Activated CD8-positive, alpha-beta memory T cell treated with anti-CD3 and anti-CD28 coated beads for 48 hours (primary cell): ENCODE measurements at regions not wholly inside any gene's neighbourhood (a gene's known extent, or its start where the extent isn't known, plus 50 kb on each side); places are given as distances from the start of the nearest gene placed in this dataset.

ENCODE experiments used
- DNase-seq, 3 experiments: peaks; one replicate each; pipeline ENCODE4 v3.0.0-alpha.2; 2020; ENCODE audit warnings: low read depth in 2 of 3, low spot score in 2 of 3

DNA sequence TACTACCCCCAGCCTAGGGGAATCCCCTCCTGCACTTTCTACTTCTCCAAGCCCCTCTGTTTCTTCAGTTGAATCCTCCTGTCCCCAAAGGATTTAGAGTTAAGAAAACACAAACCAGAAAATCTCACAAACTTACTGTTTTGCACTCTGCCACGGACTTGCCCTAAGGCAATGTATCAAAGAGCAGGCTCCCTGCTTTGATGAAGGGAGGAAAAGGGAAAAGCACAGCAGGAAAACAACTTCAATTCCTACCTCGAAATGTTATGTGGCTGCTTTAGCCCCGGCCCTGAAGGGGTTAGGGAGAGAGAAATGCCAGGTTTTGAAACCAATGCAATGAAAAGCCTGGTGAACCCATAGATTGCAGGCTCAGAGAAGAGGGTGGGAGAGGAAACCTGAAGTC, 254.7 kb downstream of the MAN2A1 start:
- DNase-seq, result no peak

DNA sequence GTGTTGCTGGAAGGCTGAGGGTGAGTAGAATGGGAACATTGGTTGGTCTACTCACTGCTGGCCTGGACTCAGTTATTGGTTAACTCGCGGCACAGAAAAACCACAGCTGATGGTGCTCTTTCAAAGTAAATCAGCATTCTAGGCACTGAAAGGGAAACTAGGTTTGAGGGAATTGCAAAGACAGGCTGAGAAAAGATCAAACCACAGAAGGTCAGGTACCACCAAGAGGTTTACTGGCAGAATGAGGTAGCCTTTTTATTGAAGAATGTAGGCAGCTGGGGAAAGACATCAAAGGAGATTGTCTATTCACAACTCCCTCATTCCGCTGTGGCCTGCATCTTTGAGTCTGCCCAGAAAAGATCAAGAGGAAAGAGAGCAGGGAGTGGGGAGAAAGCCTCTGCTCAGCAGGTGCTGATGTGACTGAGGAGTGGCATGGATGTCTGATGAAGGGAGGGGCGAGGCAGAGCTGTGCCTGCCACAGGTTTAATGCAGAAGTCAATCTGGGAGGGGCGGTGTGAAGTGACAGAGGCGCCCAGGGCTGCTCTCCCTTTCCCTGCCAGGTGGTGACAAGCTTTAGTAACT, 255.5 kb downstream of the MAN2A1 start:
- DNase-seq, result no peak

DNA sequence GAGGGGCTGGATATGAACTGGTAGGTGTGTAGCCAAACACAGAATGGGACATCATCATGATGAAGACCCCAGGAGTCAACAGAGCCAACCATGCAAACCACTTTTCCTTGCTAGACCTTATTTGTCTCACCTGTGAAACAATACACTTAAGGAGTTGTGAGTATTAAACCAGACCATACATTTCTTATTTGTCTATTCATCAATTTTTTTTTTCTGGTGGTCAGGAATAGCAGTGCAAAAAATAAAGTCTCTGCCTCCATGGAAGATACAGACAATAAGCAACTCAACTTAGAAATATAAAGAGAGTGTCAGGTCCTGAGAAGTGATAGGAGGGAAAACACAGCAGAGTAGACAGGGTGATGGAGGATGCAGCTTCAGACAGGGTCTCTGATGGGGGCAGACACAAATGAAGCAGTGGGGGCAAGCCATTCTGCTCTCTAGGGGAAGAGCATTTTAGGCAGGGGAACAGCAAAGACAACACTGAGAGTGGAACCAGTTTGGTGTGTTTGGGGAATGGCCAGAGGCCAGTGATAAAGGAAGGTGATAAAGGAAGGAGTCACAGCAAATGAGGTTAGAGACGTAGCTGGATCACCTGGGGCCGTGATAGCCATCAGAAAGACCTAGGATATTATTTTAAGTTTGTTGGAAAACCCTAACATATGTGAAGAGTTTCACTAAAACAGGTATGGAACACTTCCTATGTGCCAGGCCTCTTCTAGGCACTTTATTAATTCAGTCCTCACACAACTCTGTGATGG, 256.2 kb downstream of the MAN2A1 start:
- DNase-seq, result no peak

DNA sequence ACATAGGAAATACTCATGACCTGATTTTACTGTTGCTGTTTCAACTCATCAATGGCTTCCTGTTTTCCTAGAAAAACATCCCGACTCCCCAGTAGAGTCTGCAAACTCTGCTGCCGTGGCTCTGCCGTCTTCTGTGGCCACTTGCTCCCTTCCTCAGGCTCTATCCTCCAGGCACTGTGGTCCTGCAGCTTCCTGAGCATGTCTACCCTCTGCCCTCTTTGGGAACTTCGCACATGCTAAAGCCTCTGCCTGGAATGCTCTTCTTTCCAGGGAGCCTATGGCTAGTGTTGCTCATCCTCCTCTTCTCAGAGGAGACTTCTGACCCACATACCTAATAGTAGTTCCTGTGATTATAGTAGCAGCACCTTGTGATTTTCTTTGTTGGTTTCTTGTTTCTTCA, 256.9 kb downstream of the MAN2A1 start:
- DNase-seq, result no peak

DNA sequence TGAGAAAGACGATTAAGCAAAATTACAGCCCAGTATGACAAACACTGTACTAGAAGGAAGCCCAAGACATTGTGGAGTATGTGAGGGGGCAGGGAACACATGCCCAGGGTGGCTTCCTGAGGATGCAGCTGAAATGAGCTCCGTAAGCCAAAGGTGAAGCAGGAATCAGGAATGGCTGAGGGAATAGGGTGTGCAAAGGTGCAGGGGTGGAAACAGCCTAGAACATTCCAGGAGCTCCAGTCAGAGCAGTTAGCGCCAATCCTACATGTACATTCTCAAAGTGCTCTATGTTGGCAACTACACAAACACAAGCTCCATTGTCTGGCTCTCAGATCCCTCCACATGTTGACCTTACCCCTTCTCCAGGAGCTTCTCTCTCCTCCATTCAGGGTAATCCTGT, 257.9 kb downstream of the MAN2A1 start:
- DNase-seq, result no peak

DNA sequence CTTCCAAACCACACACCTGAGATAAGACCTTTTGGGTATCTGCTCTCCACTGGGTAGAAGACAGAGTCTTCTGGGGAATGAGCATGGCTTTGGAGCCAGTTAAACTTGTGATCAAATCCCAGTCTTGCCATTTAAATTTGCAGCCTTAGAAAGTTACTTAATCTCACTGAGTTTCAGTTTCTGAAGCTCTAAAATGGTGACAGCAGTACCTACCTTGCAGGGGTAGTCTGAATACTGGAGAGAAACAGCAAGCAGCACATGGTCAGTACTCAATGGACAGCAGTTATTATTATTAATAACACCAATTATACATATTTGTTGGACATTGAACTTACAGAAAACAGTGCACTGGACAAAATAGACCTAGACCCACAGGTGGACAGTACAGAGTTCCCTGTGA, 260.9 kb downstream of the MAN2A1 start:
- DNase-seq, result no peak

DNA sequence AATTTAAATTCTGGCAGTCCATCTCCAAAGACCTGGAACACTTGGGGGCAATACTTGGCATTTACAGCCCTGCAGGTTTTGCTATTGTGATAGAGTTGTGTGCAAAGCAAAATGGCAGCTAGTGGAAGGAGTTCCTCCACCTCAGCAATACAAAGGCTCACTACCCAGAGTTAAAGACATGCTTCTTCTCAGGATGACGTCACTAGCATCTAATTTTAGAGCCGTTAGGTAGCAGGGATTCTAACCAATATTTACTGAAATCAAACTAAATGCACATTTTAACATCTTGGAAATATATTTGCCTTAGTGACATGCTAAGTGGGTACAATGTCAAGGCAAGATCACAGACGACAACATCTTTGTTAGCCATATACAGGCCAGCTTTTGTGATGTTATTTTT, 261.6 kb downstream of the MAN2A1 start:
- no peak for DNase-seq

DNA sequence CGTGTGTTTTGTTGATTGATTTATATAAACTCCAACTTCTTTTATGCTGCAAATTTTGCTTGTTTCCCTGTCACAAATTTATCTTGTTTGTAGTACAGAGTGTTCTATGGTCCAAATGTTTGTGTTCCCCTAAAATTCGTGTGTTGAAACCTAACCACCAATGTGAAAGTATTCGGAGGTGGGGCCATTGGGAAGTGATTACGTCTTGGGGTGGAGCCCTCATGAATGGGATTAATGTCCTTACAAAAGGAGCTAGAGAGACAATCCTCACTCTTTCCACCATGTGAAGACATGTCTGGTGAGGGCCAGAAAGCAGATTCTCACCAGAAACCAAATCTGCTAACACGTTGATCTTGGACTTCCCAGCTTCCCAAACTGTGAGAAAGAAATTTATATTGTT, 262.0 kb downstream of the MAN2A1 start:
- DNase-seq, result no peak

DNA sequence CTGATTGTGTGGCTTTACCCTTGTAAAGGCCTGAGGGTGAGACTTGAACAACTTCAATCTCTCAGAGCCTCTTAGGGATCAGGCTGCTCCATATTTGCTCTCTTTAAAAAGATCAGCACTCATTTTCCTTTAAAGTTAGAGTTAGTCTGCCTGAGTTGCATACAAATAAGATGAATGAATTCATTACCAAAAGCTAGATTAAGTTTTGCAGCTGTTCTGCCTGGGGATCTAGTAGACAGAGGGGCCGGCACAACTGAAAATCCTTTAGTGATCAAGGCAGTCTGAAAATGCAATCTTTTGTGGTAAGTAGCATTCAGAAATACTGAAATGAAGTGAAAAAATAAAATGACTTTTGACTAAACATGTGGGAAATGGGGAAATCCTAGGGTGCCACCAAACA, 264.0 kb downstream of the MAN2A1 start:
- no peak for DNase-seq

DNA sequence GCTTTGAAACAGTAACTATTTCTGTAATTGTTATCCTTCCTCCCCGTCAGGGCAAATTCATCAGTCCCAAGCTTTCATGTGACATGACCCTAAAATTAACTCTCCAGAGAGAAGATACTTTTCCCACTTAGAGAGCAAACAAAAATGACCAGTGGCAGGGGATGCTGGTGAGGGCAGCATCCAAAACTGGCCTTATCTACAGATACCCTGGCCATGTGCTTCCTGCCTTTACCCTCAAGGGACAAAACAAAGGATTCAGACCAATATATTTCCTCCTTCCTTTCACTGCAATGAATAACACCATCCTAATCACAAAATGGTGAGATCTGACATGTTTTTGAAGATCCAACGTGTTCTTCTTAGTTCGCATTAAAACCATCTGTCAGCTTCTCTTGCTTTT, 267.2 kb downstream of the MAN2A1 start:
- no peak for DNase-seq

DNA sequence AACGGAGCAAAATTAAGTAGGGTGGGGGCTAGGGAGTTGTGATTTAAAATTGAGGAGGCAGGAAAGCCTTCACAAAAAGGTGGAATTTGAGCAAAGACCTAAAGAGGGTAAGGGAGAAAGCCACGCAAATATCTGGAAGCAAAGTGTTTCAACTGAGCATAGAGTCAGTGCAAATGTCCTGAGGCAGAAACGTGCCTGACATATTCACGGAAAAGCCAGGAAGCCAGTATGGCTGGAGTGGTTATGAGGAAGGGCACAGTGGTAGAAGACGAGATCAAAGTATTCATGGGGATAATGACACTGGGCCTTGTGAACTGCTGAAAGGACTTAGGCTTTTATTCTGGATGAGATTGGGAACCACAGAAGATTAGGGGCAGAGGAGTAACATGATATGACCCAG, 268.4 kb downstream of the MAN2A1 start:
- DNase-seq, result no peak

DNA sequence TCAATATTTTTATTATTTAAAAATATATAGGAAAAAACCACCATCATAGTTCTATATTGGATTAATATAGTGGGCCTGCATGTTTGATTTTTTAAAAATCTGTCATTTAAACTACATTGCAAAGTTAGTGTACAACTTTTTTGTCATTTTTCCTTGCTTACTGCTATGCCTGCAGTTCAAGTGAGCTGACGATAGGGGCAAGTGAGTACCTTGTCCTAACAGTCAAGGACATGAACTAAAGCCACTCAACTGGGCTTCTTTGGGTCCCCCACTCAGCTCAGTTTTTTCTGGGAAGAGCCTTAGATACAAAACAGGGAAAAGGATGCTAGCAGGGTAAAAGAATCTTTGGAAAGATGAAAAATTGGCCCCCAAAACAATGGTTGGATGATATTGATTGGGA, 269.9 kb downstream of the MAN2A1 start:
- no peak for DNase-seq

DNA sequence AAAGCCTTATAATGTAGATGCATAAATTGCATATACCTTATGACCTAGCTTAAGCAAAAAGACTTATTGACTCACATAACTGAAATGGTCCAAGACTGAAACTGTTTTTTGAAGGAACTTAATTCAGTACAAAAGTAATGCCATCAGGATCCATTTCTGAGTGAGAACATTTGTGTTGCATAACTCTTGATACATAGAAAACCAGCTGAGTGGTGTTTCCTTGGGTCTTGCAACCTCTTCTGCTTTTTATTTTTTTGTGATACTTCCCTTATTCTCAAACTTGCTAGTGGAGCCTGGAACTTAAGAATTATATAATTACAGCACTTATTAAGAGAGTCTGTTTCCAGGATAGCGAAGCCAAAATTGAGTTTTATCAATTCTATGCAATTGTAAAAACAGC, 272.0 kb downstream of the MAN2A1 start:
- no peak for DNase-seq

DNA sequence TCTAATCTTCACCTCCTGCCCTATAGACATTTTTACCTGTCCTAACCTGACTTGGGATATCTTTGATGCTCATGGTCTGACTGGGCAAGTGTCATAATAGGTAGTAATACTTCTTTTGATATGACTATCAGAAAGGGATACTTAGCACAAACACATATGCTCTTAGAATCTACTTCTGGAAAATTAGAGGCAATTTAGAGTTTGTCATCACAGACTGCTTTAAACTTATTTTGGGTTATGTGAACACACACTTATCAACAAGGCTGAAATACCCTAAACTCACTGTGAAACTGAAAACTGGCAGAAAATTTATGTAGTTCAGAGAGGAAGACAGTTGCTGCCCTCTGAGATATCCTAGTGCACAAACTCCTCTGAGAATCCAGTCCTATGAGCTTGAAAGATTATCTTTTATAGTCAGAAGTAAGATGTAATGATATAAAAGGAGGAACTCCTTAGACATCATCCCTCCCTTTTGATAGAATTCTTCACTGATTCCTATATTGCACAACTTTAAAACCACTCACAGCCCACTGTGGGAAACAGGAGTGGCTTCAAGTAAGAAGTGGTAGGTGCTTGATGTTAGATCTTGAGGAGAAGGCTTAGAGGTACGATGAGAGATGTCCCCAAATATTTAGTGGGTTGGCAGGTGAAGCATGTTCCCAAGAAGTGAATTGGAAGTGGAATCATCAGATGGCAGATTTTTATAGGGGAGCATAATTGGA, 273.3 kb downstream of the MAN2A1 start:
- no peak for DNase-seq

DNA sequence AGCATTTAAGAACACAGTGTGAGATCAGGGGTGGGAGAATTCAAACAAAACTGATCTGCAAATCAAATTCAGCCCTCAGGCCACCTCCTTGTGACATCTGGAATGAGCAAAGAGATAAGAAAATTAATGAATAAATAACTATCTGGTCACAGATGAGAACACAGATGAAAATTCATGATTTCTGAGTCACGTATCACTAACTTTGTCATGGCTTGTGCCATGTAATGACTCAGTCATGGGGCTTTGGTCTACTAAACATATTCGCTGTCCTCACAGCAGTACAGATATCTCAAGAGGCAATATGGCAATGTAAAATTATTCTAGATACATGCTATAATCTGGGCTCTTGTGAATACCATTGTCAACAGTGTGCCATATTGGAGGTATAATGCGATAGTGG, 274.4 kb downstream of the MAN2A1 start:
- DNase-seq, result no peak

DNA sequence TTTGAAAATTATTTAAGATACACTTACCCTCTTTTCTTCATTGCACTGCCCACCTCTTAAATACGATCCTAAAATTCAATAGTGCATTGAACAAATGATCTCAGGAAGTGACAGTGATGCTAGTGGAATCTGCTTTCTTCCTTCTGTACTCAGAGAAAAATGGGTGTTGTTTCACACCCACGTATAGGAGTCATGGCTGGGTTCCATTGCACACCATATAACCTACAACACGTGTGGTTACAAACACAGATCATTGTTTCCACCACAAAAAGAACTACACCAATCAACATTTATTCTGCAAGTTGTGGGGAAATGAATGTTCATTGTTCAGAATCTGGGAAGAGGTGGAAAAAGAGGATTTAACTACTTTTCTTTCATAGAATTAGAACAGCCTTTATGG, 275.9 kb downstream of the MAN2A1 start:
- no peak for DNase-seq

DNA sequence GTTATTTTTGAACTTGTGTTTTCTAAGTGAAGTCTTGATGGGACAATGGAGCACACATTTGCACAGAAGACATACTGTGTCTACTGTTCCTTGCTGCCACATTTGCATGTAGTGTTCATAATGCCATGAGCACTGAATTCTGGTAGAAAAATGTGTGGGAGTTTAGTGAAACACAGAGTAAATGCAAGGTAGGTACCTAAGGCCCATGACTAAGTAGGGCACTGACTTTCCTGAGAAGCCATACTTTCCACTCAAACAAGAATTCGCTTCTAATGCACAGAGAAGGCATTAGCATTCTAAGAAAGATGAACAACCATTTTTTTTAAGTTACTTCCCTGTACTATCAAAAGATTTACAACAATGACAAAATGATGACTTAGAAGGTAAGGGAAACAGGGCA, 282.2 kb downstream of the MAN2A1 start:
- DNase-seq, result no peak

DNA sequence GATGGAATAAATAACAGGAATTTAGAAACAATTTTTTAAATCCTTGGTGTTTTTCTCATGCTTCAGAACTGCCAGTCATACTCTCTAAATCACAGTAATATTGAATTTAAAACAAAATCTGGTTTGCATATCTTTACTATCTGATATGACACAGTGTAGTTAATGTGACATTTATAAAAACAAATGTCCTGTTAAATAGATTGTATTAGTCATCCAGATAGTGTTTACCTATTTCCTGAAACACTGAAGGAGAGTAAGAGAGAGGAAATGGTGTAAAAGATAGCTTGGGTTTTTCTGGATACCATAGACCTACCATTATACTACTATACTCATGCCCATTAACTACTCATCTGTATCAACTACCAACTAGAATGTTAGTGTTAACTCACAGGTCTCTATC, 292.3 kb downstream of the MAN2A1 start:
- no peak for DNase-seq

DNA sequence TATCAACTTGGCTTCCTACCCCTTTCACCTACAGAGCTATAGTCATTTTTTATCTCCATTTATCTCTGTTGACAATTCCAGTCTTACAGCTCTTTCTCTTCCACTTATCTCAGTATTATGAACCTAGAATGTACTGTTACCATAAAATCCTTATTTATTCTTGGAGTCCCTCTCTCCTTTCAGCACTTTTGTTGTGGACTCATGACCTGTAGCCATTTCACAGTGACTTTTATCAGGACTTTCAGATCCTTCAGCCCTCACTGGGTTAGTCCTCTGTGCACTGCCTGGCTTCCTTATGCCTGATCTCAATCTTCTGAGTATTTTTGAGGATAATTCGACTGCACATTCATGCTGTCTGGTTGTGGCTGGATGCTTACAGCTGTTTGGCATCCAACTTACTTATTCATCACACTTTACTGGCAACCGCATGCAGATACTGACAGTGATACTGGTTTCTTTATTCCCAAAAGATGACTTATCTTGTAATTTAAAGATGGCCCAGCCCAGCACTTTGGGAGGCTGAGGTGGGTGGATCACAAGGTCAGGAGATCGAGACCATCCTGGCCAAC, 293.3 kb downstream of the MAN2A1 start:
- DNase-seq, result no peak

DNA sequence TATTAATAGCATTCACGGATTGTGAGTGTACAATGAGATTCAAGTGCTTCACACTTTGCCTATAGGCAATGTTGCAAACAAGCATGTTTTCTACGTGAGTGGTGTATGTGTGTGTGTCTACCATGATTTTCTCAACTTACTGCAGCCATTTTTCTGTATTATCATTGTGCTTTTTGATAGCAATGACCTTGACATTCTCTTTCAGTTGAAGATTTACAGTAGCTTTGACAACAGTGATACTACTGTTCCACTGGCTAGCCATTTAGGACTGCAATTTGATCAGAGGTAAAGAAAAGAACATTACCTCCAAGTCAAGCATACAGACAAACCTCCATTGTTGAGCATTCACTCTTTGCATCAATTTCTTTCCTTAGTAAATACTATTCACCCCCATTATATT, 297.0 kb downstream of the MAN2A1 start:
- DNase-seq, result no peak

DNA sequence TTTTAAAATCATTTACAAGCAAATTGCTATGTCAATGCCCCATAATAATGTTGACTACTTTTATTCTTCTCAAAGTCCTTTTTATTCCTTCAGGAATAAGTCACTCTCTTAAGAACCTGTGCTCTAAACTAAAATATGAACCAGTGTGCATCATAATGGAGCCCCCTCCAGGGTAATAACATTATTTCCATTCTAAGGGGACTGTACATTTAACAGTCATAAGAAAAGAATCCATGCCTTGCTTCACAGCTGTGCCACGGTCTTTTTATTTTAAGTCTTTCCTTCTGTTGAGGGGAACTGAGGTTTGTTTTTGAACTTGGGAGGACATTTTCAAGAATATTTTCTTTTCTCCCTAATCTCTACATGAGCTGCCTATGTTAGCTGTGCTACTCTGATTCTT, 297.6 kb downstream of the MAN2A1 start:
- no peak for DNase-seq

DNA sequence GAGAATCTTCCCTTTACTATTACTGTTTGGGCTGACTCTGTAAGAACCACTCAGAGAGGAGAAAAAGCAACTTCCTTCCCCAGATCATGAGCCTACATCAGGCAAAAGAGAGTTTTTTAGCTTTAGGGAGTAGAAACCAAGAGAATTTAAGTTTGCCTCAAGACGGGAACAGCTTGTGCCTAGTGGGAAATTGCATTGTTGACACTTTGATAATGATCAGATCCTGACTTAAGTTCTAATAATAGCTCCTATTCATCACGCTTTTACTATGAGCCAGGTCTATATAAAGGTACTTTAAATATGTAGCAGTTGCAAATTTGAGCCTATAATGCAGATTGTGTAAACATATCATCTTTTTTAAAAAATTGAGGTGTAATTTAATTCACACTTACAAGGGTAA, 298.2 kb downstream of the MAN2A1 start:
- no peak for DNase-seq
